Uterus (tissue), 2 donors: ENCODE measurements at regions not wholly inside any gene's neighbourhood (a gene's known extent, or its start where the extent isn't known, plus 50 kb on each side); places are given as distances from the start of the nearest gene placed in this dataset.

ENCODE experiments used
- POLR2A ChIP-seq, 2 donors: fragments of 450-650 bp; IDR thresholded peaks; one replicate each; pipeline ENCODE4 v1.6.1; 2016; ENCODE audit warnings: antibody characterized with exemption in 2 of 2, mild to moderate bottlenecking in 1 of 2, moderate library complexity in 1 of 2
- TF ChIP-seq, protein P1 (sequence below), 4 experiments: fragments of 200-600 bp in 2 of 4; fragments of 450-650 bp in 2 of 4; sonication (generic) in 2 of 4; IDR thresholded peaks; one replicate each; pipeline ENCODE4 v1.5.1; 2016 to 2019; ENCODE audit warnings: antibody characterized with exemption in 4 of 4, mild to moderate bottlenecking in 2 of 4, moderate library complexity in 1 of 4

DNA sequence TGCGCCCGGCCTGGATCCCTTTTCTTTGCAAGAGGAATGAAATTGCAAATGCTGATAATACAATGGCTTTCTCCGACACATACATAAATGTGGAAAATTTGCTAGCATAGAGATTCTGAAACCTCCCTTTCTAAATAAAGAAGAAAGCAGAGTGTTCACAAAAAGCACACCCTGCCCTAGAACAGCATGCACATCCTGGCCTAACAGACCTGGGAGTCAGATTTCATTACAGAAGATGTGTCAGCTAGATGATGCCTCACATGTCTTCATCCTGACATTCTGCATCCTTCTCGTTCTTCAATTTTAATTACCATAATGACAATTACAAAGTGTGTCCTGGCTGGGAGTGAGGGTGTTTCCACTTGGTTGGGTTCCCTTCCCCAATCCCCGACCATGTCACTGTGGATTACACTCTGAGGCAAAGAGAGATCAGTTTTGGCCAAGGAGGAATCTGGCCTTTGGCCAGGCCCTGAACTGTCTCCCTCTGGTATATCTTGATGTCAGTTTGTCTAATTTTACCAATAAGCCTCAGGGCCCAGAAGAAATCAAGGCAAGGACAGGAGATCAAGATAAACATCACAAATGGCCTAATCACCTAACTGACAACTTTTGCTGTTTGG lies 104.9 kb upstream of the SPATA12 start:
- TF ChIP-seq, protein P1, sequence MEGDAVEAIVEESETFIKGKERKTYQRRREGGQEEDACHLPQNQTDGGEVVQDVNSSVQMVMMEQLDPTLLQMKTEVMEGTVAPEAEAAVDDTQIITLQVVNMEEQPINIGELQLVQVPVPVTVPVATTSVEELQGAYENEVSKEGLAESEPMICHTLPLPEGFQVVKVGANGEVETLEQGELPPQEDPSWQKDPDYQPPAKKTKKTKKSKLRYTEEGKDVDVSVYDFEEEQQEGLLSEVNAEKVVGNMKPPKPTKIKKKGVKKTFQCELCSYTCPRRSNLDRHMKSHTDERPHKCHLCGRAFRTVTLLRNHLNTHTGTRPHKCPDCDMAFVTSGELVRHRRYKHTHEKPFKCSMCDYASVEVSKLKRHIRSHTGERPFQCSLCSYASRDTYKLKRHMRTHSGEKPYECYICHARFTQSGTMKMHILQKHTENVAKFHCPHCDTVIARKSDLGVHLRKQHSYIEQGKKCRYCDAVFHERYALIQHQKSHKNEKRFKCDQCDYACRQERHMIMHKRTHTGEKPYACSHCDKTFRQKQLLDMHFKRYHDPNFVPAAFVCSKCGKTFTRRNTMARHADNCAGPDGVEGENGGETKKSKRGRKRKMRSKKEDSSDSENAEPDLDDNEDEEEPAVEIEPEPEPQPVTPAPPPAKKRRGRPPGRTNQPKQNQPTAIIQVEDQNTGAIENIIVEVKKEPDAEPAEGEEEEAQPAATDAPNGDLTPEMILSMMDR (IDR thresholded peaks at IDR 0.05), result no peak
- TF ChIP-seq POLR2A (IDR thresholded peaks at IDR 0.05), result no peak
